T-helper 2 cell treated with Interferon-gamma antibody and Interleukin-4, amounts not matched to agents 5 μg/mL and 100 μg/mL, for 36 hours (primary cell): ENCODE measurements at regions not wholly inside any gene's neighbourhood (a gene's known extent, or its start where the extent isn't known, plus 50 kb on each side); places are given as distances from the start of the nearest gene placed in this dataset.
"Not testable (repeated sequence)": the region's sequence is repeated elsewhere in the genome, so short reads cannot be mapped to it uniquely, and the experiment has no call there.

Experiments used
- DNase-seq: peaks from one replicate; pipeline ENCODE4 v3.0.0; 2021; ENCODE audit warnings: low spot score
- H3K27ac Mint-ChIP-seq: one replicate; pipeline ENCODE4 v1.8.0; 2021; ENCODE audit warnings: mild to moderate bottlenecking, mixed read lengths
- H3K27me3 Mint-ChIP-seq: one replicate; pipeline ENCODE4 v1.8.0; 2021; ENCODE audit warnings: low read depth, mixed read lengths
- H3K36me3 Mint-ChIP-seq: one replicate; pipeline ENCODE4 v1.8.0; 2021; ENCODE audit warnings: low read depth, mixed read lengths
- H3K4me1 Mint-ChIP-seq: one replicate; pipeline ENCODE4 v1.8.0; 2021; ENCODE audit warnings: low read depth, mixed read lengths
- H3K4me3 Mint-ChIP-seq: one replicate; pipeline ENCODE4 v1.8.0; 2022; ENCODE audit warnings: mild to moderate bottlenecking, moderate library complexity, mixed read lengths
- H3K9me3 Mint-ChIP-seq: one replicate; pipeline ENCODE4 v1.8.0; 2021; ENCODE audit warnings: mixed read lengths

DNA sequence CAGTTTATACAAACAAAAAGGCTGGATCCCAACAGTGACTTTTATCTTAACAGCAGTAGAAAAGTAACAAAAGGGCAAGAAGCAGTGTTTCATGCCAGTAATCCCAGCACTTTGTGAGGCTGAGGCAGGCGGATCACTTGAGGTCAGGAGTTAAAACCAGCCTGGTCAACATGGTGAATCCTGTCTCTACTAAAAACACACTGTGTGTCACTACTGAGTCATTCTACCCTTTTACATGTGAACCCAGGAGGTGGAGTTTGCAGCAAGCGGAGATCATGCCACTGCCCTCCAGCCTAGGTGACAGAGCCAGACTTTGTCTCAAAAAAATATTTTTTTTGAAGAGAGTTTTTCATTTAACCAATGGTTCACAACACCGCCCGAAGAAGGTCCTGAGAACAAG lies 395.6 kb upstream of the USP9Y start:
- Mint-ChIP-seq H3K4me1 (peaks cover 3% of the 10 kb centered on the region), H3K4me3 (no peak overlapping the region), H3K27me3 (no peaks in the 10 kb centered on the region), H3K36me3 (no peaks in the 10 kb centered on the region), H3K27ac (no peak overlapping the region), H3K9me3 (no peaks in the 10 kb centered on the region)
- DNase-seq, result no peak

DNA sequence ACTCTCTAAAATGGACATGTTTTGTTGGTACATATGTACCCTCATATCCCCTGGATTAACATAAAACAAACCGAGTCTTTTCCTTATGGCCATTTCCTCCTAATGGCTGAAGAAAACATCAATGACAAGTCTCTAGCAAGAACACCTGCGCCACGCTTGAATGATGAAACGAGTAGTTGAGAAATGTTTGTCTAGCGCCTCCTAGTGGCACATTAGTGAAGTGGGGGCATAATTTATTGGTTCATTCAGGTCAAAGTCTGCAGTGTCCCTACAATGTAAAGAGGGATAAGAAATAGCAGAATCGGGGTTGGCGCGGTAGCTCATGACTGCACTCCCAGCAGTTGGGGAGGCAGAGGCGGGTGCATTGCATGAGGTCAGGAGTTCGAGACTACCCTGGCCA lies 391.8 kb upstream of the USP9Y start:
- no peaks in the 10 kb centered on the region for H3K9me3 Mint-ChIP-seq
- H3K27me3 Mint-ChIP-seq, result no peaks in the 10 kb centered on the region
- no peak overlapping the region for H3K27ac Mint-ChIP-seq
- DNase-seq, result no peak
- H3K4me3 Mint-ChIP-seq, result no peak overlapping the region
- no peaks in the 10 kb centered on the region for H3K36me3 Mint-ChIP-seq
- H3K4me1 Mint-ChIP-seq, result no peaks in the 10 kb centered on the region

GRCh38 chrY:12310832-12311231 lies 390.2 kb upstream of the USP9Y start:
- H3K36me3 Mint-ChIP-seq, result no peaks in the 10 kb centered on the region
- H3K27ac Mint-ChIP-seq, result no peak overlapping the region
- no peak overlapping the region for H3K4me3 Mint-ChIP-seq

DNA sequence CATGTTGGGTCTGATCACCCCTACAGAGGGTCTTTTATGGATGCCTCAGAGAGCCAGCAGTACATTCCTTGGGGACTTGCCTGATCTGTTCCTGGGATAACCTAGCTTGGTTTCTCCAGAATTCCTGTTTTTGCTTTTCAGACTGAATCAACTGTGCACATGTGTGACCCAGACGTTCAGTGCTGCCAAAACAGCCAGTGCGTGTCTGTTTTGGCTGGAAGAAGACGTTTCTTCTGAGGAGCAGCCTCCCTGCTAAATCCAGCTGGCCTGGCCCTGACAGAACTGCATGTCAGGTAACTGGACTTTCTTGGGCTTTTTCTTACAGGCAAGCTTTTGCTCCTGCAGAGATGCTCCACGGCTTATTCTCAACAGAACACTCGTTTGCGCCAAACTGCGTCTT lies 373.3 kb upstream of the USP9Y start:
- H3K4me1 Mint-ChIP-seq, result no peaks in the 10 kb centered on the region
- peaks cover 3% of the 10 kb centered on the region for H3K9me3 Mint-ChIP-seq
- H3K36me3 Mint-ChIP-seq, result no peaks in the 10 kb centered on the region
- no peak overlapping the region for H3K27ac Mint-ChIP-seq
- no peak for DNase-seq
- H3K27me3 Mint-ChIP-seq, result no peaks in the 10 kb centered on the region
- no peak overlapping the region for H3K4me3 Mint-ChIP-seq

More at GRCh38 chrY:12310832-12311231, 390.2 kb upstream of the USP9Y start:
- no peaks in the 10 kb centered on the region for H3K4me1 Mint-ChIP-seq
- no peak for DNase-seq
- no peaks in the 10 kb centered on the region for H3K9me3 Mint-ChIP-seq
- no peaks in the 10 kb centered on the region for H3K27me3 Mint-ChIP-seq

- H3K27me3 Mint-ChIP-seq, H3K4me3 Mint-ChIP-seq, H3K36me3 Mint-ChIP-seq: not testable (repeated sequence)
These were observed 369.1 kb upstream of the USP9Y start for GRCh38 chrY:12331917-12332316.

GRCh38 chrY:12343211-12343610 lies 357.8 kb upstream of the USP9Y start:
- no peak for DNase-seq
- Mint-ChIP-seq H3K4me3 (no peak overlapping the region), H3K27me3 (no peaks in the 10 kb centered on the region), H3K9me3 (no peaks in the 10 kb centered on the region), H3K36me3 (no peaks in the 10 kb centered on the region), H3K27ac (no peak overlapping the region), H3K4me1 (no peaks in the 10 kb centered on the region)

More at GRCh38 chrY:12331917-12332316, 369.1 kb upstream of the USP9Y start:
- not testable (repeated sequence) for H3K4me1 Mint-ChIP-seq, H3K27ac Mint-ChIP-seq, DNase-seq, H3K9me3 Mint-ChIP-seq

- H3K4me3 Mint-ChIP-seq, result no peak overlapping the region
- no peak for DNase-seq
- no peaks in the 10 kb centered on the region for H3K4me1 Mint-ChIP-seq
- H3K27ac Mint-ChIP-seq, result no peak overlapping the region
- H3K27me3 Mint-ChIP-seq, result no peaks in the 10 kb centered on the region
- H3K9me3 Mint-ChIP-seq, result no peaks in the 10 kb centered on the region
- no peaks in the 10 kb centered on the region for H3K36me3 Mint-ChIP-seq
These were observed 352.9 kb upstream of the USP9Y start for GRCh38 chrY:12348181-12348580.

- Mint-ChIP-seq H3K27ac (no peak overlapping the region), H3K36me3 (no peaks in the 10 kb centered on the region), H3K4me1 (no peaks in the 10 kb centered on the region), H3K9me3 (no peaks in the 10 kb centered on the region), H3K4me3 (no peak overlapping the region), H3K27me3 (no peaks in the 10 kb centered on the region)
- no peak for DNase-seq
These were observed 343.8 kb upstream of the USP9Y start for GRCh38 chrY:12357204-12357603.

- no peak for DNase-seq
- no peak overlapping the region for H3K4me3 Mint-ChIP-seq
- no peaks in the 10 kb centered on the region for H3K4me1 Mint-ChIP-seq
- H3K9me3 Mint-ChIP-seq, result no peaks in the 10 kb centered on the region
- H3K27me3 Mint-ChIP-seq, result no peaks in the 10 kb centered on the region
- H3K36me3 Mint-ChIP-seq, result no peaks in the 10 kb centered on the region
- no peak overlapping the region for H3K27ac Mint-ChIP-seq
These were observed 343.4 kb upstream of the USP9Y start for GRCh38 chrY:12357655-12358054.

GRCh38 chrY:12358337-12358736 lies 342.7 kb upstream of the USP9Y start:
- Mint-ChIP-seq H3K4me3 (no peak overlapping the region), H3K9me3 (no peaks in the 10 kb centered on the region), H3K36me3 (no peaks in the 10 kb centered on the region), H3K4me1 (no peaks in the 10 kb centered on the region), H3K27me3 (no peaks in the 10 kb centered on the region), H3K27ac (no peak overlapping the region)
- DNase-seq, result no peak

- no peaks in the 10 kb centered on the region for H3K4me1 Mint-ChIP-seq
- H3K4me3 Mint-ChIP-seq, result no peak overlapping the region
- no peak overlapping the region for H3K27ac Mint-ChIP-seq
- H3K36me3 Mint-ChIP-seq, result no peaks in the 10 kb centered on the region
- H3K27me3 Mint-ChIP-seq, result no peaks in the 10 kb centered on the region
- H3K9me3 Mint-ChIP-seq, result no peaks in the 10 kb centered on the region
- no peak for DNase-seq
These were observed 341.2 kb upstream of the USP9Y start for GRCh38 chrY:12359867-12360266.

DNA sequence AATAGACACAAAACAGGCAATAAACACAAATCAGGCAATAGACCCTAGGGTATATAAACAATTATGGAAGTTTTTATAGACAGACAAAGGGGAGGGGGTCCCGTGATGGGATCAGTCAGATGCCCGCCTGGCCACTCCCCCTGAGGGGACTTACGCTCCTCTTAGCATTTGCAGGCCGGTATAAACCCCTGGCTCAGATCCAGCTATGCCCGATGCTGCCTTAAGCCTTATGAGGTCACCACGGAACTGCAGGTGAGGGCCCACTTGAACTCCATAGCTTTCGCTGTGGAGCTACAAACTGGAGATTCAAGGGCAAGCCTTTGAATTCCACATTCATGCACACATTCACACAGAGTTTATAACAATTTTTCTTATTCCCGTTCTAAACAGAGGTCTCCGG lies 340.5 kb upstream of the USP9Y start:
- Mint-ChIP-seq H3K27me3 (no peaks in the 10 kb centered on the region), H3K4me3 (no peak overlapping the region), H3K9me3 (no peaks in the 10 kb centered on the region), H3K4me1 (no peaks in the 10 kb centered on the region), H3K27ac (no peak overlapping the region), H3K36me3 (no peaks in the 10 kb centered on the region)
- no peak for DNase-seq

DNA sequence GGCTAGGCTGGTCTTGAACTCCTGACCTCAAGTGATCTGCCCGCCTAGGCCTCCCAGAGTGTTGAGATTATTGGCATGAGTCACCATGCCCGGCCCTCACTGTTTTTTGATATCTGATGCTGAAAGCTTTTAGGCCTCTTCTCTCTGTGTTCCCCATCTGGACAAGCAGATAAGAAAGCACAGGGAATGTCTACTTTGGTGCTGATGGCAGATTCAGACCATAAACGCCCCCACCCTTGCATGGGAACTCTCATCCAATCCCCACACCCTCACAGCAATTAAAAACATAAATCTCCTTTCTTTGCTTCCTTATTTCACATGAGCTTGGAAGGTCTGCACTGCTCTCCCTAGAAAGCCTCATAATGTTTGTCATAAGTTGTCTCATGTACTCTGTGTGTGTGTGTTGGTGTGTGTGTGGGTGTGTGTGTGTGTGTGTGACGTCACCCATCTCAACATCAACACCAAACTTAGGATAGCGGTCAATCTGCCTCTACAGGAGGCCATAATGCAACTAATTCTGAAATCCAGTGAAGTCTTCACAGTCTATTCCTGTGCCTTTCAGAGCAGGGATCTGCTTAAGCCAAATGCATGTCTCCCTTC lies 335.6 kb upstream of the USP9Y start:
- Mint-ChIP-seq H3K4me1 (no peaks in the 10 kb centered on the region), H3K36me3 (no peaks in the 10 kb centered on the region), H3K27me3 (no peaks in the 10 kb centered on the region), H3K4me3 (no peak overlapping the region), H3K9me3 (no peaks in the 10 kb centered on the region), H3K27ac (no peak overlapping the region)
- no peak for DNase-seq

- H3K9me3 Mint-ChIP-seq, H3K36me3 Mint-ChIP-seq, H3K4me1 Mint-ChIP-seq, DNase-seq, H3K27me3 Mint-ChIP-seq, H3K27ac Mint-ChIP-seq, H3K4me3 Mint-ChIP-seq: not testable (repeated sequence)
These were observed 326.4 kb upstream of the USP9Y start for GRCh38 chrY:12374588-12374987.
